ENCODE measurements at regions not wholly inside any gene's neighbourhood (a gene's known extent, or its start where the extent isn't known, plus 50 kb on each side); places are given as distances from the start of the nearest gene placed in this dataset.

- TF ChIP-seq ZBTB11 (CRISPR knock-in tag; IDR thresholded peaks at IDR 0.05) (no peak), SMARCA5 (IDR thresholded peaks at IDR 0.05) (no peak)
These were observed 301.8 kb downstream of the GATA3 start (continued) for GRCh38 chr10:8356283-8356682.

- no peaks in the 10 kb centered on the region for H3K36me3 ChIP-seq (ENCODE audit: control insufficient read depth in 2 of 2, insufficient read depth in 2 of 2, low read length in 1 of 2)
These were observed 305.0 kb downstream of the GATA3 start for GRCh38 chr10:8359467-8359866.

More at GRCh38 chr10:8359467-8359866, 305.0 kb downstream of the GATA3 start:
- ChIA-PET POLR2A (no interaction called here), CTCF (interaction anchor here (1.5 kb wide), 1 partner anchor 305 kb away, joined by 3 read pairs; the partner anchor contains the start of gene GATA3), RAD21 (ENCODE audit: unreplicated experiment) (no interaction called here), SMC1A (ENCODE audit: uncharacterized antibody, unreplicated experiment) (no interaction called here)
- no peak overlapping the region for H3K9ac ChIP-seq (ENCODE audit: control insufficient read depth, insufficient read depth, low read length)
- no peak overlapping the region for H3K4me2 ChIP-seq (ENCODE audit: control insufficient read depth, insufficient read depth)
- FAIRE-seq, result no peak
- peaks cover 2% of the 10 kb centered on the region for H3K4me1 ChIP-seq (ENCODE audit: control insufficient read depth, insufficient read depth, low read length)
- no peaks in the 10 kb centered on the region for H4K20me1 ChIP-seq (ENCODE audit: control insufficient read depth, insufficient read depth)
- no peaks in the 10 kb centered on the region for H3K9me3 ChIP-seq (replicated peaks; ENCODE audit: control insufficient read depth, insufficient read depth, low read length)
- no TSS peak for BruUV-seq (replicated peaks)
- H3K27ac ChIP-seq (ENCODE audit: control insufficient read depth, insufficient read depth), result no peak overlapping the region
- H2AFZ ChIP-seq (ENCODE audit: control insufficient read depth, low read depth, low read length), result no peak overlapping the region
- WGBS (ENCODE audit: insufficient coverage, insufficient replicate concordance, low lambda C conversion rate, missing lambda C conversion rate), result 84% methylated on average over 5 of the region's 5 CpGs
- intact Hi-C loops (cut with micrococcal nuclease; ENCODE audit: unreplicated experiment) (no loop called here), in situ Hi-C loops (cut with MboI) (no loop called here)
- no peaks in the 10 kb centered on the region for H3K27me3 ChIP-seq (replicated peaks in 1 of 2; ENCODE audit: control insufficient read depth in 2 of 2, insufficient read depth in 2 of 2, low read length in 1 of 2)
- H3K4me3 ChIP-seq, result no peak overlapping the region
- no peak for ATAC-seq
- DNase-seq (ENCODE audit: low read depth, low spot score), result no peak
- TF ChIP-seq ZNF217 (IDR thresholded peaks at IDR 0.05), result no peak
- no peak for TF ChIP-seq CHD1 (IDR thresholded peaks at IDR 0.05; ENCODE audit: low read depth, low read length)
- no peak for TF ChIP-seq NKRF (conservative IDR thresholded peaks at IDR 0.05)
- TF ChIP-seq JUND (IDR thresholded peaks at IDR 0.05; ENCODE audit: low read depth, low read length), result no peak
- TF ChIP-seq ATF2 (IDR thresholded peaks at IDR 0.05; ENCODE audit: low read length), result no peak
- no peak for TF ChIP-seq FOS (IDR thresholded peaks at IDR 0.05; ENCODE audit: borderline replicate concordance, extremely low read depth, insufficient read length)
- TF ChIP-seq RELB (IDR thresholded peaks at IDR 0.05; ENCODE audit: low read depth), result no peak
- H3K79me2 ChIP-seq (ENCODE audit: control insufficient read depth, insufficient read depth, low read length), result no peaks in the 10 kb centered on the region
